ENCODE measurements at regions not wholly inside any gene's neighbourhood (a gene's known extent, or its start where the extent isn't known, plus 50 kb on each side); places are given as distances from the start of the nearest gene placed in this dataset.
A peak's percentile ranks its signal among the peaks of the same experiment; 100 is the strongest.

DNA sequence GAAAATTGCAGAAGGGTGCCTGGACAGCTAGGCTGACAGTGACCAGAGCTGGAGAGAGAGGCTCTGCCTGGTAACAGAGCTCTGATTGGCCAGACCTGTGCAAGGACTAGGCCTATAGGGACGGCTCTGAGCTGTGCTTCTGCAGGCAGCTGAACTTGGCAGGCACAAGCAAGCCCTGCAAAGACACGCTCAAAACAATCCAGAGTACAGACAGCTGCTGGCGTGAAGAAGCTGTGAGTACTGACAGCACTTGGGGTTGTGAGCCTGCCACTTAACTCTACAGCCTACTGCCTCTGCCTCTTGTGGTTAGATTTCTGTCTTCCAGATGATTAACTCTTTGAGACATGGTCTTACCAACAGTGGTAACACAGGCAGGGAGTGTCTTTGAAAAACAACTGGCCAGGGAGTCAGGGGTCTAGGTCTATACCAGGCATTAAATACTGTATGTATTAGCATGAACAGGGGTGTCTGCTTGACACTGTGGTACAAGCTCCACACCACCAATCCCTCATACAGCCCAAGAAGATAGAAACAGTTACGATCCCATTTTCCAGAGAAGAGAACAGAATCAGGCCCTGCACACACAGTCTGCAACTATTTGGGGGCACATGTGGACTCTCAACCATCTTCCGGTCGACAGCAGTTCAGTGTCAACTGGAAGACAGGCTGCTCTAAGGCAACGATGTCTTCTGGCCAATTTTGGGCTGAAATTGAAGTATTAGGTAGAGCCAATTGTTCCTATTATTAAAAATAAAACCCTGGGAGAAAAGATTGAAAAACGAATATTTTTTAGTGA is 568.4 kb downstream of the TNS1 start:
- ATAC-seq (peak; percentile 100), FAIRE-seq (peak; percentile 93), DNase-seq (ENCODE audit: low read depth, low spot score) (peak; percentile 49)
- Histone ChIP-seq H2AFZ (ENCODE audit: control insufficient read depth, low read depth, low read length) (peak overlapping the region; percentile 31; the same call in 1 of the 2 replicates), H3K79me2 (ENCODE audit: control insufficient read depth, insufficient read depth, low read length) (no peaks in the 10 kb centered on the region), H3K36me3 (ENCODE audit: control insufficient read depth in 2 of 2, insufficient read depth in 2 of 2, low read length in 1 of 2) (no peaks in the 10 kb centered on the region), H3K27ac (ENCODE audit: control insufficient read depth, insufficient read depth) (0 out of 2 replicates have a peak overlapping the region, but pooled peaks have one; percentile 9), H3K4me3 (no peak overlapping the region), H4K20me1 (ENCODE audit: control insufficient read depth, insufficient read depth) (no peaks in the 10 kb centered on the region), H3K4me2 (ENCODE audit: control insufficient read depth, insufficient read depth) (peak overlapping the region; percentile 28; the same call in 1 of the 2 replicates), H3K9me3 (replicated peaks; ENCODE audit: control insufficient read depth, insufficient read depth, low read length) (no peaks in the 10 kb centered on the region), H3K9ac (ENCODE audit: control insufficient read depth, insufficient read depth, low read length) (no peak overlapping the region), H3K27me3 (replicated peaks in 1 of 2; ENCODE audit: control insufficient read depth in 2 of 2, insufficient read depth in 2 of 2, low read length in 1 of 2) (no peaks in the 10 kb centered on the region), H3K4me1 (ENCODE audit: control insufficient read depth, insufficient read depth, low read length) (peaks cover 16% of the 10 kb centered on the region)
- no TSS peak for BruUV-seq (replicated peaks)
- SMC1A ChIA-PET (ENCODE audit: uncharacterized antibody, unreplicated experiment): no interaction called here
- POLR2A ChIA-PET: no interaction called here
- RAD21 ChIA-PET (ENCODE audit: unreplicated experiment): no interaction called here
- no peak for TF ChIP-seq FOXK2 (IDR thresholded peaks at IDR 0.05)
- peak; percentile 70; the same call in 1 of the 2 replicates for TF ChIP-seq RUNX3 (IDR thresholded peaks at IDR 0.05; ENCODE audit: low read length)
- TF ChIP-seq BHLHE40 (IDR thresholded peaks at IDR 0.05; ENCODE audit: borderline replicate concordance in 1 of 2, low read depth in 2 of 2, low read length in 1 of 2): peak in 1 of 2 experiments; percentile 22; a peak in 1 of 4 replicates
- TF ChIP-seq, protein P1, sequence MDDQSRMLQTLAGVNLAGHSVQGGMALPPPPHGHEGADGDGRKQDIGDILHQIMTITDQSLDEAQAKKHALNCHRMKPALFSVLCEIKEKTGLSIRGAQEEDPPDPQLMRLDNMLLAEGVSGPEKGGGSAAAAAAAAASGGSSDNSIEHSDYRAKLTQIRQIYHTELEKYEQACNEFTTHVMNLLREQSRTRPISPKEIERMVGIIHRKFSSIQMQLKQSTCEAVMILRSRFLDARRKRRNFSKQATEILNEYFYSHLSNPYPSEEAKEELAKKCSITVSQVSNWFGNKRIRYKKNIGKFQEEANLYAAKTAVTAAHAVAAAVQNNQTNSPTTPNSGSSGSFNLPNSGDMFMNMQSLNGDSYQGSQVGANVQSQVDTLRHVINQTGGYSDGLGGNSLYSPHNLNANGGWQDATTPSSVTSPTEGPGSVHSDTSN (IDR thresholded peaks at IDR 0.05; ENCODE audit: insufficient replicate concordance, low read depth, low read length): no peak
- peak; percentile 71 for TF ChIP-seq NFYB (IDR thresholded peaks at IDR 0.05; ENCODE audit: insufficient read depth, low read depth, low read length)
- TF ChIP-seq TCF12 (IDR thresholded peaks at IDR 0.05; ENCODE audit: low read depth, low read length): 0 out of 2 replicates have a peak, but pooled peaks have one; percentile 30
- TF ChIP-seq ZNF622 (IDR thresholded peaks at IDR 0.05): no peak
- no peak for TF ChIP-seq POLR2A (IDR thresholded peaks at IDR 0.05; ENCODE audit: low read depth, low read length)
- TF ChIP-seq SREBF1 (IDR thresholded peaks at IDR 0.05; ENCODE audit: low read length): no peak
- TF ChIP-seq RFX5 (IDR thresholded peaks at IDR 0.05; ENCODE audit: low read depth, low read length): peak; percentile 98
- in situ Hi-C loops (cut with MboI) (no loop called here), intact Hi-C loops (cut with micrococcal nuclease; ENCODE audit: unreplicated experiment) (no loop called here)
- 47% methylated on average over 8 of the region's 8 CpGs for WGBS (ENCODE audit: insufficient coverage, insufficient replicate concordance, low lambda C conversion rate, missing lambda C conversion rate)
- CTCF ChIA-PET: no interaction called here

Data from GM12878 (cell line).